Stimulated activated CD8-positive, alpha-beta memory T cell treated with anti-CD3 and anti-CD28 coated beads, Interleukin-15, amount 100 ng/mL, for 48 hours (primary cell): ENCODE measurements at regions not wholly inside any gene's neighbourhood (a gene's known extent, or its start where the extent isn't known, plus 50 kb on each side); places are given as distances from the start of the nearest gene placed in this dataset.
A peak's percentile ranks its signal among the peaks of the same experiment; 100 is the strongest.

Experiments used
- DNase-seq, 2 donors: peaks; one replicate each; pipeline ENCODE4 v3.0.0-alpha.2; 2020; ENCODE audit warnings: low read depth in 2 of 2

DNA sequence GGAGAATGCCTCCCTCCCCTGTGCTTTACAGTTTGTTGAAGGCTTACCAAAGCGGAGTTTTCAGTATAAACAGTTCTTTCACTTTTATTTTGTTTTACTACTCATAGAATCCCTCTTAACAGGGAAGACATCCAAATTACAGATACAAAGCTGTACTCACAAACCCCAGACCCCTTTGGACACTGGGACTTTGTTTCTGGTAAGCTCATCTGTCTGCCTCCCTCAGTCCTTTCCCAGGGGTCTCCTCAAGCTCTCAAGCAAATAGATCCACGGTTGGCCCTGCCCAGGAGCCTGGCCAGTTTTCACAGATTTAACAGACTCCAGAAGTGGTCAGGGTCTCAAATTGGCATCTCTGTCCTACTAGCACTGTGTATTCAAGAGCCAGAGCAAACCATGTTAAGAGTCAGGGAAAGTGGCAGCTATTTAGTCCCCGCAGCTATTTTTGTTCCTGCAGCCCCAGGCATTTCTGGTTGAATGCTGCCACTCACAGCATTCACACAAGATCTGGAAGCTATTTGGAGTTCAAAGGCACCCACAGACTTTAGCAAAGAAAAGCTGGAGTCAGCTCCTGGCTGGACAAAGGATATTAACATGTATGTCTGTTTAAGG is 54.2 kb downstream of the TMEM100 start:
- DNase-seq, result no peak

DNA sequence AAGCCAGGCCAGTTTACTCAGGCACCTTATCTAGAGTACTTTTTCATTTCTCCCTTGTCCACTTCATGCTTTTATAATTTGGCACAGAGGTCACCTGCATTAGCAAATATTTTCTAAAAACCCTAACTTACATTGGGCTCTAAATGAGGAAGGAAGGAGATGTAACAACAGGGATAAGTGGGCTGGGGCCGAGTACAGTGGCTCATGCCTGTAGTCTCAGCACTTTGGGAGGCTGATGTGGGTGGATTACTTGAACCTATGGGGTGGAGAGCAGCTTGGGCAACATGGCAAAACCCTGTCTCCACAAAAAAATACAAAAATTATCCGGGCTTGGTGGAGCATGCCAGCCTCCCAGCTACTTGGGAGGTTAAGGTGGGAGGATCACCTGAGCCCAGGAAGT is 55.9 kb downstream of the TMEM100 start:
- no peak for DNase-seq

GRCh38 chr17:55664287-55664686 is 58.4 kb downstream of the TMEM100 start:
- DNase-seq, result no peak

DNA sequence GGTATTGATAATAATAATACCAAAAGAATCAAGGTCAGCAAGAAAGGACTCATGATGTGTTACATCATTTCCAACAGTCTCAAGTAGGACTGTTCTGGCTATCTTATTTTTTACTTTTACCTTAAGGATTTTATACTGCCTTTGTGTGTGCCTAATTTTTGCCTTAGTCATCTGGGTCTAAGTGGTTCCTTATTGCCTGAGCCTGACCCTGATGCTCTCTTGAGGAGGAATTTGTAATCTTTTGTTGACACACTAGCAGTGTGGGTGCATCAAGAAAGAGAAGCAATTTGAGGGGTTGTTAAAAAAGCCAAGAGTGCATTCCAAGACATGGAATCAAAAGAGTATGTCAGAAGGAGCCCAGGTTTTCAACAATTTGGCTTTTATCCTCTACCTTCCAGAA is 59.3 kb downstream of the TMEM100 start:
- no peak for DNase-seq

GRCh38 chr17:55661963-55662834 is 60.5 kb downstream of the TMEM100 start:
- DNase-seq, result no peak

GRCh38 chr17:55661256-55661758 is 61.4 kb downstream of the TMEM100 start:
- DNase-seq, result no peak

- no peak for DNase-seq
Measured at GRCh38 chr17:55660178-55660886, 62.3 kb downstream of the TMEM100 start.

- DNase-seq, result no peak
Measured at GRCh38 chr17:55659661-55660060, 63.0 kb downstream of the TMEM100 start.

DNA sequence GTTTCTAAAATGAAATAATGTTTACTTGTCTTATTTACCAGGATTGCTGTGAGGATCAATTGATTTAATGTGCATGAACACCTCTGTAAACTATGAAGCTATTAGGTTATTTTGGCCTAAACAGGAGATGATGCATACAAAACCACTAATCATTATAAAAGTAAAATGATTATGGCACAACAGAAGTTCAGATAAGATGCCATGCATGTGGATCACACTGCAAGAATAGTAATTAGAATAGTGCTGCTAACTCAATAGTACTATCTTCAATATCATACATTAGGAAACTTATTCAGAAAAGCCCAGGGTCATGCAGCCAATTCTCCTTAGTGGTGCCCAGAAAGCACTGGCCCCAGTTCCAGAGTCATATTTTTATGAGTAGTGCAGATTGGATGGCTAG is 66.9 kb downstream of the TMEM100 start:
- DNase-seq, result no peak

DNA sequence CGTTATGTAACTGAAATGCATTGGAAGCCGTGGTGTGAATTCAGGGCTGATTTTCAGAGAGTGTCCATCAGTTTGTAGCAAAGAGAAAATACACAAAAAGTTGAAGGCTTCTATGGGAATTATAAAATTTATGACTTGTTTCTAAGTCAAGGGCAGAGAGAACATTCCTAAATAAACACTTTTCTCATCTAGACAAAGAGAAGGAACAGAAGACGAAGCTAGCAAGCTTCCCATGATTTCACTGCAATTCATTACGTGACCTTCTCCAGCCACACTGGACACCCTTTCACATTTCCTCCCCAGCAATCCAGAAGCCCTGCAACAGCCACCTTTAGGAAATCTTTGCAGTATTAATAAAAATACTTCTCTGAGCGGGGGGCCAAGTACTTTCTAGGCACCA is 67.8 kb downstream of the TMEM100 start:
- DNase-seq, result no peak

GRCh38 chr17:55654022-55654421 is 68.6 kb downstream of the TMEM100 start:
- no peak for DNase-seq

DNA sequence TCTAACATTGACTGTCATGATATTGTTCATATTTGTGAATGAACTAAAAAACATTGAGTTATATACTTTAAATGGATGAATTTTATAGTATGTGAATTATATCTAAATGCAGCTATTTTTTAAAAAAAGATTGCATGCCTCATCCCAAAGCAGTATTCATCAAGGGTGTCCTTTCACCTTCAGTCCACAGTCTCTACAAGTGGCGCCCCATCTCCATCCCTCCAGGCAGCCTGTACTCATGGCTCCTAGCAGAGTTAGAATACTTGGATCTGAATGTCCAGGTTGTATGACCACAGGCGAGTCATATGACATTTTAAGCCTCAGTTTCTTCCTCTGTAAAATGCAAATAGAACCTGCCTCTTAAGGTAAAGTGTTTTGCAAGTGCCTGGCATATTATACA is 69.8 kb downstream of the TMEM100 start:
- DNase-seq, result no peak

DNA sequence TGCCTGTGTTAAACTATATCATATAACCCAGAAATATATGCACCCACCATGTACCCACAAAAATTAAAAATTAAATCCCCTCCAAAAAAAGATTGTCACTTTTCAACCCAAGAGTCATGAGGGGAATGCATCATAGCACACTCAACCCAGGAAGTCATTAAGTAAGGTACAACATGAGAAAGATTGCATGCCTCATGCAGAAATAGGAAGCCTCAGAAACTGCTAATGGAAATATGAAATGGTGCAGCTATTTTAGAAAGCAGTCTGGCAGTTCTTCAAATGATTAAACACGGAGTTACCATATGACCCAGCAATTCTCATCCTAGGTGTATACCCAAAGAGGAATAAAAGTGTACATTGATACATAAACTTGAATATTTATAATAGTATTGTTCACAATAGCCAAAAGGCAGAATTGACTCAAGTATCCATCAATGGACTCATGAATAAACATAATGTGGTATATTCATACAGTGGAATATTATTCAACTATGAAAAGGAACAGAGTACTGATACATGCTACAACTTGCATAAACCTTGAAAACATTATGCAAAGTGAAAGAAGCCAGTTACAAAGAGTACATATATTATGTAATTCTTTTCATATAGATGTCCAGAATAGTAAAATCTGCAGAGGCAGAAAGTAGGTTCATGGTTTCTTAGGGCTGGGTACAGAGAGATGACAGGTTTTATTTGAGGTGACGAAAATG is 70.4 kb downstream of the TMEM100 start:
- DNase-seq, result no peak

DNA sequence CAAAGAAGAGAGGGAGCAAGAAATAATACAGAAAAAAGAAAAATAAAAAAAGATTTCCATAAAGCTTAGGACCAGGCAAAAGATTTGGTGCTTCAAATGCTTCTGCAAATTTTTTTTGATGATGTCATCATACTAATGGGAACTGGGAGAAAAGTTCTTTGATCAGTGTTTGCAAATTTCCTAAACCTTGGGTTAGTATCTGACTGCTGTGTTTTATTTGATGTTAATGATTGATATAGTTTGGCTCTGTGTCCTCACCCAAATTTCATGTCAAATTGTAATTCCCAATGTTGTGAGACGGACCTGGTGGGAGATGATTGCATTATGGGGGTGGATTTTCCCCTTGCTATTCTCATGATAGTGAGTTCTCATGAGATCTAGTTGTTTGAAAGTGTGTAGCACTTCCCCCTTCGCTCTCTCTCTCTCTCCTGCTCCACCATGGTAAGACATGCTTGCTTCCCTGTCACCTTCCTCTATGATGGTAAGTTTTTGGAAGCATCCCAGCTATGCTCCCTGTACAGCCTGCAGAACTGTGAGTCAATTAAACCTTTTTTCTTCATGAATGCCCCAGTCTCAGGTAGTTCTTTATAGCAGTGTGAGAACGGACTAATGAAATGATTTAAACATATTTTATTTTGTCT is 72.6 kb downstream of the TMEM100 start:
- no peak for DNase-seq

DNA sequence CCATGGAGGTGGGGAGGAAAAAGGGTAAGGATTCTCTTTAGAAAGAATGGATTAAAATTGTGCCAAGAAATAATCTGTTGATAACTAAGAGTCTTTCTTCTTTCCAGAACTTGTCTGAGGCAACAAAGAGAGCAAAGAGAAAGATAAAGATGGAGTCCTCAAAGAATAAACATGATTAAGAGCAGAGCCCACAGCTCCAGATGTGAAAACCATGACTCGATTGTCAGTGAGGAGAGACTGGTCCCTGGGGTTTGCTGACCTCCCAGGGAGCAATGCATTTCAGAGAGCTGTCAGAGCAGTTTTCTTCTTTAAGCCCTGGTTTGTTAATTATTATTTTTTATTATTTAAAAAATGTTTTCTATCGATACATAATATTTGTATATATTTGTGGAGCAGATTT is 74.6 kb downstream of the TMEM100 start:
- no peak for DNase-seq

GRCh38 chr17:55645361-55645760 is 77.3 kb downstream of the TMEM100 start:
- DNase-seq, result no peak

DNA sequence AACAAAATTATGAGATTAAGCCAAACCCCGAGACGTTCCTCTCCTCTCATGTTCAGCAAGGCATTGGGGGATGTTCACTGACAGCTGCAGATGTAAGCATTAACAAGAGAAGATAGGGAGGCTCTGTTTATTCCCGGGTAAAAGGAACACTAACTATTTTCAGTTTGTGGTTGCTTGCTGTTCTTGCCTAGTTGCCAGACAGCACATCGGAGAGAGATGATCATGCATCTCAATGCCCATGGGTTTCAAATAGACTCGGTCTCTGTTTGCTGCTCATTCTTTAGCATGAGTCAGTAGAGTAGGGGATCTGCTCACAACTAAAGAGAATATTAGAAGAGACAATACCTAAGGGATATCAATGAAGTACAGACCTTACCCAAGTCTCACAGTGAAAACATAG is 78.3 kb downstream of the TMEM100 start:
- DNase-seq, result no peak

DNA sequence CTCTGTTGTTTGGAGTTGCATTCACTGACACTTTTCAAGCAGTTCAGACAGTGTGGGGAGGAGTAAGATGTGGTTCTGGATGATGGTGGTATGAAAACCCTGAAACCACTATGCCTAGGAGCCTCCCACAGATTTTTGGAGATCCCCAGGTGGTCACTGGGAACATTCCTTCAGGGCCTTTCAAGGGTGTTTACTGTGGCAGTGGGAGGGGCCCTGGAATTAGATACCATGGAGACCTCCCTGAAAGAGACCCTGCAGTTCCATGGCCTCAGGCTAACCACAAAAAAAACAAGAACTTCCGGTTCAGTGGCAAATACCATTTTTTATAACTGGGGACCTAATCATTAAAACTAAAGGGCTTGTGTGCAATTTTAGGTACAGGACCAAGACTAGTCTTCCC is 79.9 kb downstream of the TMEM100 start:
- no peak for DNase-seq

GRCh38 chr17:55641676-55642081 is 81.0 kb downstream of the TMEM100 start:
- peak in 1 of 2 donors; percentile 8 for DNase-seq

GRCh38 chr17:55639096-55639495 is 83.6 kb downstream of the TMEM100 start:
- no peak for DNase-seq

DNA sequence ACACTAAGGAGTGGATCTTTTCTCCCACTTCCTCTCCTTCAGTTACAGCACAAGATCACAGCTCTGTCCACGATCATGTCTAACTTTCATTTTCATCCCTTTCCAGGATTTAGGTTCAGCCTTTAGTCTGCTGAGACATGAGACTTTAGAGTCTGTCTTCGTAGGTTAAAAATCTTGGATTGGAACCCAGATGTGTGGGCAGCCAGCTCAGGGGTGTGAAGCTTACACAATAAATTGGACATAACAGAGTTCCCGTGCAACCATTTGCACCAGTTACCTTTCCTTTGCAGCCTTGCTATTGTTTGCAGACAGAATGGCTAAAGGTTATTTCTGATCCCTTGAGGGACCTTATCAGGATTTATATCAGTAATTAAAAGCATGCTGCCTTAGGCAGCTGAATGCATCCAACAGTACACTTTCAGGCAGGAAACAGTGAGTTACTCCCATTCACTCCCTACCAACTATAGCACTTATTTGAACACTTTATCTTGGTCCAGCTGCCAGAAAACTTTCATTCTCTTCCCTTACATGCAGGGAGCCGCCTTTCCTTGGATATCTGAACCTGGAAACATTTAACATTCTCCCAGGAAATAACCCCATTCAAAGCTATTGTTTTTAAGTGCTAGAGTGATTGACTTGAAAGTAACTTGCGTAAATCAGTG is 87.3 kb downstream of the TMEM100 start:
- no peak for DNase-seq
